GM18517 (cell line): ENCODE measurements at regions not wholly inside any gene's neighbourhood (a gene's known extent, or its start where the extent isn't known, plus 50 kb on each side); places are given as distances from the start of the nearest gene placed in this dataset.
"Not testable (repeated sequence)": the region's sequence is repeated elsewhere in the genome, so short reads cannot be mapped to it uniquely, and the experiment has no call there.

ENCODE experiments used
- ATAC-seq: cut with Tn5 transposase; IDR thresholded peaks from one replicate; pipeline ENCODE4 v1.9.1; 2021; ENCODE audit warnings: mild to moderate bottlenecking, moderate library complexity; ENCODE audit not compliant: unreplicated experiment

GRCh38 chr15:94834494-94834893 is 603.1 kb downstream of the MCTP2 start:
- ATAC-seq: no peak

- no peak for ATAC-seq
Measured at GRCh38 chr15:94838281-94838680, 606.9 kb downstream of the MCTP2 start.

GRCh38 chr15:94840794-94841783 is 609.7 kb downstream of the MCTP2 start:
- no peak for ATAC-seq

DNA sequence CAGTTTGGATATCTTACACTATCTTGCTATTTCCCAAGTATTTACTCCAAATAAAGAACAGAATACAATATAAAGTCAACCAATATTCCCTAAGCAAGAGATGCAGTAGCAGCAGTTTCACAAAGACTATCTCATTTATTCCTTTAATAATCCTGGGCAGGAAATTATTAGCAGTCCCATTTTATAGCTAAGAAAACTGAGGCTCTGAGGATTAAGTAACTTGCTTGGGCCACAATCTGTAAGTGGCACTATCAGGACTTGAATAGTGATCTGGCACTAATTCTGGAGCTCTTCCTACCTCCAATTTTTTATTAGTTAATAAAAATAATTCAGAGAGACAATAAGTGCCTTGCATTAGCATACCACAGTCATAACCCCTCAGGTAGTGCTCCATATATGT is 611.7 kb downstream of the MCTP2 start:
- no peak for ATAC-seq

DNA sequence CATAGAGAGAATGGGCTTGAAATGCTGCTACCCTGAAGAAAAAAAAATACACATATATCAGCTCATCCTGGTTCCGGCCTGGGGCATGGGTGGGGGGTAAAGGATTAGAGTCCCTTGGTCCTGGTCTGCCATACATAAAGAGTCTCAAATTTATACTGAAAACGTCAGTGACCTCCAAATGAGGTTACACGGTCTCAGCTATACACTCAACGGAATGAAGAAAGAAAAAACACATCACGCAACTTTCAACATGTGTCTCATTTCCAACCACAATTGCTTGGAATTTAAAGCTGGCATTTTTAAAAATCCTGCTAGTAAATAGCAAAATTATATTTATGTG is 612.8 kb downstream of the MCTP2 start:
- ATAC-seq: no peak

GRCh38 chr15:94844538-94845389 is 613.4 kb downstream of the MCTP2 start:
- no peak for ATAC-seq

DNA sequence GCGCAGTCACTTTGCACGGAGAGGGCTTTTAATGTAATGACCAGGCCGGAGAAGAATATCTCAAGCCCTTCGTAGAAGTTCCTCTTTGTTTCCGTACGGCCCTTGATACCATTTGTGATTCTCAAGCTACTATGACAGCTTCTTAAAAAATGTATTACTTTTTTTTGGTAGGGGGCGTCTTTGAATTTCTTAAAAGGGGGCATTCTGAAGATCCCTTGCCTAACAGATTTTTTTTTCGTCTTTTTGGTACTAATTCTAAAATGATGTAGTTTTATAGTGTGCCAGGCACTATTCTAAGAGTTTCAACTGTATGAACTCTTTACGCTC is 614.0 kb downstream of the MCTP2 start:
- ATAC-seq: no peak

DNA sequence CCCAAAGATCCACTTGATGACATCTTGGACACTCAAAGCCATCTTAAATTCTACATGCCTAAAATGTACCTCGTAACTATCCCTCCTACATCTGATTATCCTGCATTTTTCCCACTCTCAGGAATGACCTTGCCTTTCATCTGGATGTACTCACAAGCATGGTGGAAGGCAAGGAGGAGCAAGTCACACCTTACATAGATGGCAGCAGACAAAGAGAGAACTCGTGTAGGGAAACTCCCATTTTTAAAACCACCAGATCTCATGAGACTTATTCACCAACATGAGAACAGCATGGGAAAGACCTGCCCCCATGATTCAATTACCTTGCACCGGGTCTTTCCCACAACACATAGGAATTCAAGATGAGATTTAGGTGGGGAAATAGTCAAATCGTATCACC is 616.0 kb downstream of the MCTP2 start:
- no peak for ATAC-seq

DNA sequence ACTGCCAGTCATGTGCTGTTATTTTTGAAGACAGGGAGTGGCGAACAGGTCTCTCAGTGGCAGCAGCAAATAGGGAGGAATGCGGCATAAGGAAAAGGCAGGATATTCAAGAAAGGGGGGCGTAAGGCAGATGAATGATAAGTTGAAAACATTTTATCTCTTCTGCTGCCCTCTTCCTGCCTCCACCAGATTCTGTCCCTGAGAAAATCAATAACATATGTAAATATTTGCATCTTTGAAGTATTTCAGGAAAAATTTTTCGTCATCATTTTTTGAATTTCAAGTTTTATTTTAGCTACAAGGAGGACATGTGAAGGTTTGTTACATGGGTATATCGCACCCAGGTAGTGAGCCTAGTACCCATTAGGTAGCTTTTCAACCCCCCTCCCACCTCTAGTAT is 616.7 kb downstream of the MCTP2 start:
- no peak for ATAC-seq

DNA sequence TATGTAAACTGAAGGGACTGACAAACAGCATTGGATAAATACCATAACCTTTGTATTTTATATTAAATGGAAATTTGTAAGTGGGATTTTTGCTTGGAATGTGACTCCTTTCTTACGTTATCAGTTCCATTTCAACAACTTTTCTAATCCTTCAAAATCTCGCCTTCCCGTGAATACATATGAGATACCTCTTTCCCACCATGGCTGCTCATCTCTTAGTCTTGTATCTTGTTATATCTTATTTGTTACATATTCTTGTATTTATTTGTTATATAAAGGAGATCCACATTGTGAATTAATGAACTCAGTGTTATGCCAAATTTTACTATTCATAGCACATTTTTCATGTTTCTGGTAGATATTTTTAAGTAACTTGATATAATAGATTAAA is 623.7 kb downstream of the MCTP2 start:
- no peak for ATAC-seq

GRCh38 chr15:94855409-94856266 is 624.3 kb downstream of the MCTP2 start:
- no peak for ATAC-seq

GRCh38 chr15:94856267-94856854 is 625.0 kb downstream of the MCTP2 start:
- no peak for ATAC-seq

DNA sequence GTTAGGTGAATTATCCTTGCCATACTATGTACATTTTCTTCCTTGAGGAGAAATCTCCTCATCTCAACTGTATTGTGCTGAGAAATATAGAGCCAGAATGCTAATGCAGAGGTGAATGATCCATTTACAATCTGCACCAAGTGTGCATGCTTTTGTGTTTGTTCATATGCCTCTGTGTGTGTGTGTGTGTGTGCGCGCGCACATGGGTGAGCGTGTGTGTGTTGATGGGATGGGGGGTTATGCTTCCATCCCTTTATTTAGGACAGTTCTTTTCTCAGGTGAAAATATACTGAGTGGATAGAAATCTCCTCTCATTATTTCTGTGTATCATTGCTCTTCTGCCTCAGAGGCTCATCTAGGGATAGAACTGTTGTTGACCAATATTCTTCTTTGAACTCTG is 626.1 kb downstream of the MCTP2 start:
- ATAC-seq: no peak

GRCh38 chr15:94858011-94858410 is 626.6 kb downstream of the MCTP2 start:
- ATAC-seq: no peak

GRCh38 chr15:94858449-94858848 is 627.1 kb downstream of the MCTP2 start:
- no peak for ATAC-seq

GRCh38 chr15:94858920-94859319 is 627.6 kb downstream of the MCTP2 start:
- no peak for ATAC-seq

GRCh38 chr15:94864600-94864999 is 633.2 kb downstream of the MCTP2 start:
- ATAC-seq: no peak

DNA sequence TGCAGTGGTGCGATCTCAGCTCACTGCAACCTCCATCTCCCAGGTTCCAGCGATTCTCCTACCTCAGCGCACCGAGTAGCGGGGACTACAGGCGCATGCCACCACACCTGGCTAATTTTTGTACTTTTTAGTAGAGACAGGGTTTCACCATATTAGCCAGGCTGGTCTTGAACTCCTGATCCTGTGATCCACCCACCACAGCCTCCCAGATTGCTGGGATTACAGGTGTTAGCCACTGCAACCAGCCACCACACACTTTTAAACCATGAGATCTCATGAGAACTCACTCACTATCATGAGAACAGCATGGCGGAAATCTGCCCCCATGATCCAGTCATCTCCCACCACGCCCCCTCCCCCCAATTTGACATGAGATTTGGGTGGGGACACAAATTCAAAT is 636.9 kb downstream of the MCTP2 start:
- ATAC-seq: not testable (repeated sequence)

DNA sequence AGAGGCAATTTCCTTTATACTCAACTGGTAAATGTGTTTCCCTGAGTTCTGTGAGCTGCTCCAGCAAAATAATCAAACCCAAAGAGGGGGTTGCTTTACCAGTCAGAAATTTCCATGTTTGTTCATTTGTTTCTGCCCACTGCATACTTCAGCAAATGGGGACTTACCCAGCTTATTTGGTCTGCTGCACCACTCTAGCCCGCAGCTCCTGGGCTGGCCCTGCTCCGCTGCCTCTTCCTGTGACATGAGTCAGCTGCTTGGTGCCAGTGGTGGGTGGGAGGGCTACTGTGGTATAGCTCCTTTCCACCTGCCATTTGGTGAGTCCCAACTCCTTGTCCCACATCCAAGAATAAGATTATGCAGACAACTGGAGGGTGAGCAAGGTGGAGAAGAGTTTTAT is 644.2 kb downstream of the MCTP2 start:
- ATAC-seq: no peak

DNA sequence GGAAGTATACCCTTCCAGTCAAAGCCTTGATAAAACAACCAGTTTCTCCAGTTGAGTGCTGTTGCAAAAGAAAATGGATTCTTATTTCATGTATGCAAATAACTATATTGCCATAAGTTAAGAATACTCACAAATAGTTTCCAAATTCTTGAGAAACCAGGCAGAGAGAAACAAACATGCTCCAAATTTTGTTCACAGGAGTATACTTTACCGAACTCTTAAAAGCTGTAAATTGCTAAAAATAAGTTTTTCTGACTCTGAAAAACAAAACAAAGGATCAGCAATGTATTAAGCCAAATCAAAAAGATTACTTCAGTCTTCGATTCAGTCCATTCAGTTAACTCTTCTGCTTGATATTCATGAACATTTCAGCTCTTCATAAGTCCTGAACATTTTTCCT is 646.5 kb downstream of the MCTP2 start:
- ATAC-seq: no peak
